GM10266 (cell line): ENCODE measurements at regions not wholly inside any gene's neighbourhood (a gene's known extent, or its start where the extent isn't known, plus 50 kb on each side); places are given as distances from the start of the nearest gene placed in this dataset.

Source experiments
- DNase-seq: peaks from one replicate; pipeline ENCODE4 v3.0.0; 2012; ENCODE audit errors: extremely low spot score
- TF ChIP-seq, protein P1 (sequence below): IDR thresholded peaks from 2 replicates; pipeline ENCODE4 v1.5.1; 2012; ENCODE audit warnings: mild to moderate bottlenecking, low read depth; ENCODE audit not compliant: control insufficient read depth, insufficient read depth; ENCODE audit errors: missing control alignments

DNA sequence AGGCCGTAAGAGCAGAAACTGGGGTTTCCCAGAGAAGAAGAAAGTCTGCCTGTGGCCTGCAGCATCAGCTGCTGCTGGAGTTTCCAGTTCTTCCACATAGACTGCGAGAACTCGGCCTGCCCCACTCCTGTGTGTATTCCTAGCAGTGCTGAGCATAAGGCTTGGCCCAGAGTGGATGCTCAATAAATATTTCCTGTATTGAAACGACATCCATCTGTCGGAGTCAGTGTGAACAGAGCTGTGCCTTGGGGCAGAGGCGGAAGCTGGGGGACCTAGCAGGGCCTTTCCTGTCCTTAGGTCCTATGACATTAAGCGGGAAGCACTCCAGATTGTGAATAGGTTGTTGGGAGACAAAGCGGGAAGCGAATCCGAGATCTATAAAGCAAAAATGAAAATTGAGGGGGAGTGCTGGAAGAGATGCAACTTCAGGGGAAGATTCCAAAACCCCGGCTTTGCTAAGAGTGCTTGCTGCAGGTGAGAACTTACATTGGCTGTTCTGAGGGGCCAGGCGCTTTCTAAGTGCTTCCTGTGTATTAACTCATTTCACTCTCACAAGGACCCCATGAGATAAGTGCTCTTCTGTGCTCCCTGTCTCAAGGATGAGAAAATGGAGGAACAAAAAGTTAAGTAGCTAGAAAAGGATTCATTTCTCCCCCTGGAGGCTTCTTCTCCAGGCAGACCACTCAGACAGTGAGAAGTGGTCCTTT is 76.1 kb upstream of the CXCL14 start:
- no peak for DNase-seq
- TF ChIP-seq, protein P1, sequence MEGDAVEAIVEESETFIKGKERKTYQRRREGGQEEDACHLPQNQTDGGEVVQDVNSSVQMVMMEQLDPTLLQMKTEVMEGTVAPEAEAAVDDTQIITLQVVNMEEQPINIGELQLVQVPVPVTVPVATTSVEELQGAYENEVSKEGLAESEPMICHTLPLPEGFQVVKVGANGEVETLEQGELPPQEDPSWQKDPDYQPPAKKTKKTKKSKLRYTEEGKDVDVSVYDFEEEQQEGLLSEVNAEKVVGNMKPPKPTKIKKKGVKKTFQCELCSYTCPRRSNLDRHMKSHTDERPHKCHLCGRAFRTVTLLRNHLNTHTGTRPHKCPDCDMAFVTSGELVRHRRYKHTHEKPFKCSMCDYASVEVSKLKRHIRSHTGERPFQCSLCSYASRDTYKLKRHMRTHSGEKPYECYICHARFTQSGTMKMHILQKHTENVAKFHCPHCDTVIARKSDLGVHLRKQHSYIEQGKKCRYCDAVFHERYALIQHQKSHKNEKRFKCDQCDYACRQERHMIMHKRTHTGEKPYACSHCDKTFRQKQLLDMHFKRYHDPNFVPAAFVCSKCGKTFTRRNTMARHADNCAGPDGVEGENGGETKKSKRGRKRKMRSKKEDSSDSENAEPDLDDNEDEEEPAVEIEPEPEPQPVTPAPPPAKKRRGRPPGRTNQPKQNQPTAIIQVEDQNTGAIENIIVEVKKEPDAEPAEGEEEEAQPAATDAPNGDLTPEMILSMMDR: no peak

DNA sequence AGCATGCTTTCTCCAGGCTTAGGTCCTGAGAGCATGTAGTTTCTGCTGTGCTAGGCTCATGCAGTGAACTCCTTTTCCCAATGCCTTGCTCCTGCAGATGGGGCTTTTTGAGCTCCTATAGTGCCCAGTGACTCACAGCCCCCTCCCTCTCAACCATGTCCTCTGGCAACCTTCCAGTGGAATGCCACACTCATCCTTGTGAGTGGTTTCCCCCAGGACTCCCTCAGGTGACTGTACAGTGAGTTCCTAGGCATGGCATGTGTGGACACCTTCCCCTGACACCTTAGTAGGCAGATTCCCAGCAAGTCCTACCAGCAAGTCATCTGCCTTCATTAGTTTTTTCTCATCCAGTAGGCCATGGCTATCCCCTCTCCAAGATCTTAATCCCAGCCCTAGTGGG is 72.4 kb upstream of the CXCL14 start:
- DNase-seq: no peak

DNA sequence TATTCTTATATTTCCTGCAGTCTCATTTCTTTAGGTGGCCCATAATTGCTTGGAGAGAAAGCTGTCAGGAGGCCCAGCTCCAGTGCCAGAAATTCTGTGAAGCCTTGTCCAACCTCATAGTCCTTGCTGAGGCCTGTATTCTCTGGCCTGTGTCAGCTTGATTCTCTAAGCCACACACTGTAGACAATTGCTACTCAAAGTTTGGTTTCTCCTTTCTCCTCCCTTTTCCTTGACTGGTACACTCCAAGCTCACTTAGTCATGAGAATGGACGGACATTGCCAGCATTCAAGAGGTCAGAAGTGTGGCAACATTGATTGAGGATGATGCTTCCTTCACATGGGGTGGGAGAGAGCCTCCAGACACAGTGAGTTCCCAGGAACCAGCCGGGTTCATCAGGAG is 71.3 kb upstream of the CXCL14 start:
- TF ChIP-seq, protein P1: no peak
- no peak for DNase-seq

More for the DNA sequence above, 72.4 kb upstream of the CXCL14 start:
- TF ChIP-seq, protein P1: no peak

DNA sequence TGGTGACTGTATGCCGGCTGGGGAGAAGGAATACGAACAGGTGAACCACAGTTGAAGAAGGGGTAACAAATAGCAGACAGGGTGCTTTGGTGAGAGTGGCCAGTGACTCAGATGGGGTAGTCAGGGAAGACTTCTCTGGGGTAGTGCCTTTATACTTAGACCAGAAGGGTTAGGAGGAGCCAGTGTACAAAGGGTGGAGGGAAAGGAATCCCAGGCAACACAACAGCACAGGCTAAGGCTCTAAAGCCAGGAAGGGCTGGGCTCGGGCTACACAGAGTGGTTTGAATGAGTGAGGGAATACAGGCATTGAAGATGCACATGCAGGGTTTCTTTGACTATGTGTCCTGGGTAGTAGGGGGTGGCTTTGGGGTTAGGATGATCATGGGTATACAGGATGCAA is 70.6 kb upstream of the CXCL14 start:
- no peak for DNase-seq
- TF ChIP-seq, protein P1: no peak

DNA sequence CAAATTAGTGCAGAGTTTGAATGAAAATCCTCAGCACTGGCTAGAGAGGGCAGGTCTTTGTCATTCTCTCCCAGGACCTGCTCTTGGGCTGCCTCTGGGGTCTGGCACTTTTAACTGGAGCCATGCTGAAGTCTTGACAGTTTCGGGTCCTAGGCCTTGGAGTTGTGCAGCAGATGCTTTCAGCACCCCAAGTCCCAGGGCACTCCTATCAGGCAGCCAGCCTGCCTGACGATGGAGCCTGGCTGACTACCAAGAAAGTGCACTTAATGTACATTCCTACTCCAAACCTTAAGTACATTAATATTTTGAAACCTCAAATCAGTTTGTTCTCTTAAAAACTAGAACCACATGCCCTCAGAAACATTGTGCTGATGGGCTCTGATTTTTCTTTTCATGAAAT is 69.3 kb upstream of the CXCL14 start:
- TF ChIP-seq, protein P1: no peak
- DNase-seq: no peak

DNA sequence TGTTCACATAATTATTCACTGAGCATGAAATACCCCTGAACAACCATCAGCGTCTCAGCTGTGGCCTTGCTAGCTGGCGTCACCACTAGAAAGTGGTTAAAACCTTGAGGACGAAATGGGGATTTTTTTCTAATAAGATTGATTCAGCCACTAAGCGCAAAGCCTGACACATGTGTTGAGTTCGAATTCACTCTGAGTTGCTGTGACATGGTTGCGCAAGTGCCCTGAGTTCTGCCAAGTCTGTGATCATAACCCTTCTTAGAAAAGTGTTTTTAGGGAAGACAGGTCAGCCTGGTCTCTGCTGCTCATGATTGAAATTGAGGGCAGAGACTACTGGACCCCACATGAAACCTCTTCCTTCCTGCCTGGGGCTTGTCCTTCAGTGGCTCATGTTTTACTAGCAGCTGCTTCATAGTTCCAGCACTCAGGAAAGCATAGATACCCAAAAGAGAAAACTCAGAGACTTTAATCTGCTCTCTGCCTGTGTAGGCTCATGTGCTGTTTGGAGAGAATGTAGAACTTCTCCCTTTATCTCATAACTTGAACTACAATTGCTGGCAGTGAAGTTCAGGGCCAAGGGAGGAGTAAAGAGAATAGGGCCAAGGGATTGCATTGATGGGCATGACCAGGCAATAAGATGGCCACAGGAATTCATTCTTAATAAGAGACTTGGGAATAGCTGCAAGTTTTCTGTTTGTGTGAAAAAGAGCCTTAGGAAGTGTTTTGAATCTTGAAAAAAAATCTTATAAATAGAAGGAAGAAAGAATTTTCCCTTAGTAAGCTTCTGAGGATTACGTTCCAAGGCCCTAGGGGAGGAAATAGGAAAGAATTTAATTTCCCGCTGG is 66.8 kb upstream of the CXCL14 start:
- DNase-seq: no peak
- TF ChIP-seq, protein P1: no peak

DNA sequence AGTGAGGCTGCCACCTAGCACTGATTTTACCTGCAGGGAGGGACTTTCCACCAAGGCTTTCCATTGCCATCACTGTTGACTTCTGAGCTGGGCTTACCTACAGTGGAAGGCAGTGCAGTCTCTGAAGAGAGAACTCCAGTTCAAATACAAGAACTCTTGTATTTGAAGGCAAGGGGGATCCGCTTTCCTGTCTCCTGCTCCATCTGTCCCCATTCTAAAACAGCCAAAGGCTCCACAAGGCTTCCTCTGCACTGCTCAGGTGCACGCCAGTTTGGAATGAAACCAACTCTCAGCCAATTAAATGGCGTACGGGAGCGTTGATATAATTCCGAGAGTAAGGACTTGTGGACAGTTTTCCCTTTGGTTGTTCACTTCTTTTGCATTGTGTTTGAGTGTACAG is 66.0 kb upstream of the CXCL14 start:
- DNase-seq: no peak
- TF ChIP-seq, protein P1: no peak
